ENCODE measurements at regions not wholly inside any gene's neighbourhood (a gene's known extent, or its start where the extent isn't known, plus 50 kb on each side); places are given as distances from the start of the nearest gene placed in this dataset.

DNA sequence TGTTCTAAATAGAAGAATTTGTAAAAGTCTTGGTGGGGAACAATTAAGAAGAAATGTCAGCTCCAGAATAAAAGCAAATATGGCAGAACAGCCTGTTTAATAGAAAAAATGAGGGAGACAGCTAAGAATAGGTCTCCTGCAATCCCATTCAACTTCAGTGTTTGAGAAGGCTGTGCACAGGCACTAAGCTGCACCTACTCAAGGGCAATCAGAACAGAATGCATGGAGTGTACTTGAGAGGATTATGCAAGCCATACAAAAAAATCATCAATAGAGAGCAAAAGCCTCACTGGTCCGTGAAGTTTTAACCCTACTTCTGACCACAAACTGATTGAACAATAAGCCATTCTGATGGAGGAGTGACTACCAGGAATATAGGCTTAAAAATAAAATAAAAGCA, 690.7 kb upstream of the PCDH15 start:
- TF ChIP-seq, protein P1, sequence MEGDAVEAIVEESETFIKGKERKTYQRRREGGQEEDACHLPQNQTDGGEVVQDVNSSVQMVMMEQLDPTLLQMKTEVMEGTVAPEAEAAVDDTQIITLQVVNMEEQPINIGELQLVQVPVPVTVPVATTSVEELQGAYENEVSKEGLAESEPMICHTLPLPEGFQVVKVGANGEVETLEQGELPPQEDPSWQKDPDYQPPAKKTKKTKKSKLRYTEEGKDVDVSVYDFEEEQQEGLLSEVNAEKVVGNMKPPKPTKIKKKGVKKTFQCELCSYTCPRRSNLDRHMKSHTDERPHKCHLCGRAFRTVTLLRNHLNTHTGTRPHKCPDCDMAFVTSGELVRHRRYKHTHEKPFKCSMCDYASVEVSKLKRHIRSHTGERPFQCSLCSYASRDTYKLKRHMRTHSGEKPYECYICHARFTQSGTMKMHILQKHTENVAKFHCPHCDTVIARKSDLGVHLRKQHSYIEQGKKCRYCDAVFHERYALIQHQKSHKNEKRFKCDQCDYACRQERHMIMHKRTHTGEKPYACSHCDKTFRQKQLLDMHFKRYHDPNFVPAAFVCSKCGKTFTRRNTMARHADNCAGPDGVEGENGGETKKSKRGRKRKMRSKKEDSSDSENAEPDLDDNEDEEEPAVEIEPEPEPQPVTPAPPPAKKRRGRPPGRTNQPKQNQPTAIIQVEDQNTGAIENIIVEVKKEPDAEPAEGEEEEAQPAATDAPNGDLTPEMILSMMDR (IDR thresholded peaks at IDR 0.05; ENCODE audit: unreplicated experiment): no peak
- H3K27ac Mint-ChIP-seq: no peak overlapping the region
- H3K9me3 Mint-ChIP-seq (ENCODE audit: low read depth): no peaks in the 10 kb centered on the region
- H3K4me3 Mint-ChIP-seq (ENCODE audit: low read depth): no peak overlapping the region
- no peak for DNase-seq (ENCODE audit: low spot score, unreplicated experiment)
- H3K4me1 Mint-ChIP-seq (ENCODE audit: low read depth): no peaks in the 10 kb centered on the region
- no peaks in the 10 kb centered on the region for H3K36me3 Mint-ChIP-seq (ENCODE audit: insufficient read depth)
- H3K27me3 Mint-ChIP-seq: no peaks in the 10 kb centered on the region

- H3K27ac Mint-ChIP-seq: no peak overlapping the region
- H3K4me1 Mint-ChIP-seq (ENCODE audit: low read depth): no peaks in the 10 kb centered on the region
- H3K4me3 Mint-ChIP-seq (ENCODE audit: low read depth): no peak overlapping the region
- TF ChIP-seq, protein P1 (IDR thresholded peaks at IDR 0.05; ENCODE audit: unreplicated experiment): no peak
- peaks cover 12% of the 10 kb centered on the region for H3K9me3 Mint-ChIP-seq (ENCODE audit: low read depth)
- no peak for DNase-seq (ENCODE audit: low spot score, unreplicated experiment)
- H3K36me3 Mint-ChIP-seq (ENCODE audit: insufficient read depth): no peaks in the 10 kb centered on the region
- no peaks in the 10 kb centered on the region for H3K27me3 Mint-ChIP-seq
Measured at GRCh38 chr10:55485827-55486226, 684.8 kb upstream of the PCDH15 start.

DNA sequence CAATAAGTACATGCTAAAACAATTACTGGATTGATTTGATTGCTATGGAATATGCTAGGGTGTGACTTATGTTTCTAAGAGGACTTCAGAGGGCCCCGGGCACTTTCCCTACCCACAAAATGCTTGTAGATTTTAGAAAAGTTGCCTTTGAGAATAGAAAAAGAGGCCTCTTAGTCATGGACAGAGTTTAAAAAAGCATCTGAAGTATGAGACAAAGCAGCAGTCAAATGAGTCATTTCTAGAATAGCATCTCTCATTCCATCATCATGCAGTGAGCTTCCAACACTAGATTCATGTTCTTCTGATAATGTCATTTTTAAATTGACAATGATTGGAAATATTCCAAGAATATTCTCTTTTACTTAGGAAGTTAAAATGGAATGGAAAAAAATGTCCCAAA, 675.1 kb upstream of the PCDH15 start:
- peaks cover 11% of the 10 kb centered on the region for H3K9me3 Mint-ChIP-seq (ENCODE audit: low read depth)

GRCh38 chr10:55474258-55474657, 673.2 kb upstream of the PCDH15 start:
- Mint-ChIP-seq H3K9me3 (ENCODE audit: low read depth) (peaks cover 4% of the 10 kb centered on the region), H3K4me1 (ENCODE audit: low read depth) (no peaks in the 10 kb centered on the region), H3K36me3 (ENCODE audit: insufficient read depth) (no peaks in the 10 kb centered on the region), H3K4me3 (ENCODE audit: low read depth) (no peak overlapping the region), H3K27ac (no peak overlapping the region), H3K27me3 (no peaks in the 10 kb centered on the region)
- TF ChIP-seq, protein P1 (IDR thresholded peaks at IDR 0.05; ENCODE audit: unreplicated experiment): no peak
- no peak for DNase-seq (ENCODE audit: low spot score, unreplicated experiment)

More for the DNA sequence above, 675.1 kb upstream of the PCDH15 start:
- no peaks in the 10 kb centered on the region for H3K27me3 Mint-ChIP-seq
- no peak for DNase-seq (ENCODE audit: low spot score, unreplicated experiment)
- no peak overlapping the region for H3K4me3 Mint-ChIP-seq (ENCODE audit: low read depth)
- no peaks in the 10 kb centered on the region for H3K4me1 Mint-ChIP-seq (ENCODE audit: low read depth)
- TF ChIP-seq, protein P1 (IDR thresholded peaks at IDR 0.05; ENCODE audit: unreplicated experiment): no peak
- no peak overlapping the region for H3K27ac Mint-ChIP-seq
- no peaks in the 10 kb centered on the region for H3K36me3 Mint-ChIP-seq (ENCODE audit: insufficient read depth)

GRCh38 chr10:55470840-55471239, 669.8 kb upstream of the PCDH15 start:
- no peaks in the 10 kb centered on the region for H3K36me3 Mint-ChIP-seq (ENCODE audit: insufficient read depth)
- H3K4me3 Mint-ChIP-seq (ENCODE audit: low read depth): no peak overlapping the region
- TF ChIP-seq, protein P1 (IDR thresholded peaks at IDR 0.05; ENCODE audit: unreplicated experiment): no peak
- no peak for DNase-seq (ENCODE audit: low spot score, unreplicated experiment)
- no peak overlapping the region for H3K27ac Mint-ChIP-seq
- H3K4me1 Mint-ChIP-seq (ENCODE audit: low read depth): no peaks in the 10 kb centered on the region
- H3K9me3 Mint-ChIP-seq (ENCODE audit: low read depth): peaks cover 4% of the 10 kb centered on the region
- no peaks in the 10 kb centered on the region for H3K27me3 Mint-ChIP-seq
